GM12878 (cell line): ENCODE measurements at regions not wholly inside any gene's neighbourhood (a gene's known extent, or its start where the extent isn't known, plus 50 kb on each side); places are given as distances from the start of the nearest gene placed in this dataset.

ENCODE experiments used
- ATAC-seq: fragments of 200-7000 bp; cut with Tn5 transposase; 3 replicates; pipeline ENCODE4 v1.9.1; 2020; ENCODE audit warnings: mild to moderate bottlenecking, moderate library complexity
- BruUV-seq: library from RNA; stranded (reverse); fragments of 400-500 nt; replicated peaks from 2 replicates; lab custom pipeline; 2021; lab: Mats Ljungman, UMichigan
- CTCF ChIA-PET: fragments of 300-600 bp; sonication (Branson Sonifier 250); formaldehyde crosslinking; extraction: SDS; loops from one replicate; lab custom pipeline; 2021; ENCODE audit warnings: inconsistent platforms; lab: Yijun Ruan, JAX
- POLR2A ChIA-PET: fragments of 350-600 bp; formaldehyde crosslinking; extraction: SDS; loops from one replicate; lab custom pipeline; 2021; ENCODE audit warnings: inconsistent platforms; lab: Charles Lee
- RAD21 ChIA-PET: fragments of 300-600 bp; sonication (Branson Sonifier 250); formaldehyde crosslinking; loops from one replicate; lab custom pipeline; 2023; ENCODE audit warnings: antibody characterized with exemption; ENCODE audit not compliant: unreplicated experiment; lab: Charles Lee
- SMC1A ChIA-PET: fragments of 300-600 bp; sonication (Branson Sonifier 250); formaldehyde crosslinking; loops from one replicate; lab custom pipeline; 2023; ENCODE audit not compliant: unreplicated experiment, uncharacterized antibody; lab: Charles Lee
- DNase-seq: peaks from one replicate; pipeline ENCODE4 v3.0.0-alpha.2; 2011; ENCODE audit warnings: low read depth, low spot score
- FAIRE-seq: peaks from 3 replicates; lab custom pipeline; 2011; peaks lifted over from hg19 to GRCh38; lab: Jason Lieb, UNC
- H2AFZ ChIP-seq: 2 replicates; pipeline ENCODE4 v1.6.0; 2011; ENCODE audit warnings: low read depth, low read length, control low read depth; ENCODE audit not compliant: control insufficient read depth
- H3K27ac ChIP-seq: 2 replicates; pipeline ENCODE4 v1.5.1; 2011; ENCODE audit warnings: control low read depth; ENCODE audit not compliant: control insufficient read depth, insufficient read depth
- H3K27me3 ChIP-seq, 2 experiments: replicated peaks in 1 of 2; 2 replicates each; pipeline versions ENCODE4 v1.6.0 to v1.6.1; 2011; ENCODE audit warnings: low read length in 1 of 2; ENCODE audit not compliant: control insufficient read depth in 2 of 2, insufficient read depth in 2 of 2
- H3K36me3 ChIP-seq, 2 experiments: 2 replicates each; pipeline ENCODE4 v1.5.1; 2011; ENCODE audit warnings: low read length in 1 of 2; ENCODE audit not compliant: control insufficient read depth in 2 of 2, insufficient read depth in 2 of 2
- H3K4me1 ChIP-seq: 2 replicates; pipeline ENCODE4 v1.6.1; 2011; ENCODE audit warnings: mild to moderate bottlenecking, low read length, moderate library complexity, mixed read lengths; ENCODE audit not compliant: control insufficient read depth, insufficient read depth
- H3K4me2 ChIP-seq: 2 replicates; pipeline ENCODE4 v1.6.0; 2011; ENCODE audit warnings: control low read depth; ENCODE audit not compliant: control insufficient read depth, insufficient read depth
- H3K4me3 ChIP-seq: fragments of 200-600 bp; sonication (generic); 2 replicates; pipeline ENCODE4 v1.5.1; 2016
- H3K79me2 ChIP-seq: 2 replicates; pipeline ENCODE4 v1.6.0; 2011; ENCODE audit warnings: low read length; ENCODE audit not compliant: control insufficient read depth, insufficient read depth
- H3K9ac ChIP-seq: 2 replicates; pipeline ENCODE4 v1.8.0; 2011; ENCODE audit warnings: low read length, control low read depth, mixed read lengths; ENCODE audit not compliant: control insufficient read depth, insufficient read depth
- H3K9me3 ChIP-seq: replicated peaks from 3 replicates; pipeline ENCODE4 v1.5.1; 2011; ENCODE audit warnings: mild to moderate bottlenecking, low read length; ENCODE audit not compliant: control insufficient read depth, insufficient read depth
- H4K20me1 ChIP-seq: 2 replicates; pipeline ENCODE4 v1.6.0; 2011; ENCODE audit not compliant: control insufficient read depth, insufficient read depth
- ATF2 ChIP-seq: IDR thresholded peaks from 2 replicates; pipeline ENCODE4 v1.6.1; 2012; ENCODE audit warnings: low read length, inconsistent platforms
- CEBPZ ChIP-seq: fragments of 150-350 bp; IDR thresholded peaks from 2 replicates; pipeline ENCODE4 v1.6.1; 2016; ENCODE audit warnings: low read depth, low read length
- CHD1 ChIP-seq: IDR thresholded peaks from 2 replicates; pipeline ENCODE4 v1.6.1; 2012; ENCODE audit warnings: low read depth, low read length, improper control_type of control experiment
- GATAD2B ChIP-seq: fragments of 450-650 bp; conservative IDR thresholded peaks from 2 replicates; pipeline ENCODE4 v1.6.1; 2017; ENCODE audit warnings: low read depth, mild to moderate bottlenecking, moderate library complexity
- HDAC6 ChIP-seq: fragments of 200-600 bp; sonication (generic); IDR thresholded peaks from one replicate; pipeline ENCODE4 v1.8.0; 2017; ENCODE audit warnings: antibody characterized with exemption; ENCODE audit not compliant: unreplicated experiment
- NBN ChIP-seq: fragments of 450-650 bp; IDR thresholded peaks from 2 replicates; pipeline ENCODE4 v1.6.1; 2016
- NFIC ChIP-seq: IDR thresholded peaks from 2 replicates; pipeline ENCODE4 v1.6.1; 2012; ENCODE audit warnings: low read depth, mild to moderate bottlenecking, inconsistent platforms, low read length, moderate library complexity
- NR2C2 ChIP-seq: IDR thresholded peaks from 2 replicates; pipeline ENCODE4 v1.6.1; 2011; ENCODE audit warnings: borderline replicate concordance, low read depth; ENCODE audit not compliant: control insufficient read depth, insufficient read length
- RBBP5 ChIP-seq: fragments of 200-600 bp; sonication (generic); conservative IDR thresholded peaks from 2 replicates; pipeline ENCODE4 v1.6.1; 2016
- SMARCA5 ChIP-seq: fragments of 450-650 bp; IDR thresholded peaks from 2 replicates; pipeline ENCODE4 v1.6.1; 2017; ENCODE audit warnings: mild to moderate bottlenecking
- SP1 ChIP-seq: IDR thresholded peaks from one replicate; pipeline ENCODE4 v1.6.1; 2011; ENCODE audit warnings: low read depth, low read length
- SUPT20H ChIP-seq: IDR thresholded peaks from 2 replicates; pipeline ENCODE4 v1.6.1; 2011; ENCODE audit warnings: low read depth, mild to moderate bottlenecking, low read length, moderate library complexity, borderline replicate concordance; ENCODE audit not compliant: control insufficient read depth
- TARDBP ChIP-seq: IDR thresholded peaks from 2 replicates; pipeline ENCODE4 v1.6.1; 2016; ENCODE audit warnings: borderline replicate concordance
- ZBTB11 ChIP-seq: fragments of 450-650 bp; formaldehyde crosslinking; IDR thresholded peaks from 2 replicates; pipeline ENCODE4 v1.5.0; 2022; ENCODE audit warnings: mild to moderate bottlenecking, missing genetic modification characterization
- ZNF384 ChIP-seq: IDR thresholded peaks from 2 replicates; pipeline ENCODE4 v1.6.1; 2012; ENCODE audit warnings: low read depth, mild to moderate bottlenecking, low read length, improper control_type of control experiment, borderline replicate concordance
- WGBS: methylation state at CpG from one replicate; pipeline ENCODE4 v1.1.6; 2016; ENCODE audit warnings: low lambda C conversion rate; ENCODE audit not compliant: insufficient replicate concordance, insufficient coverage; ENCODE audit errors: missing lambda C conversion rate; 5-methylcytosine and 5-hydroxymethylcytosine counted together
- in situ Hi-C: fragments of 300-500 bp; cut with MboI; formaldehyde crosslinking; loops from 9 replicates; pipeline ENCODE4 v1.14.3; 2018; ENCODE audit warnings: mixed read lengths
- intact Hi-C: fragments of 100-400 bp; cut with micrococcal nuclease; formaldehyde crosslinking; loops from one replicate; pipeline ENCODE4 v1.14.2; 2022; ENCODE audit not compliant: unreplicated experiment

GRCh38 chr10:71072823-71073210, 139.6 kb upstream of the UNC5B start:
- 6% methylated on average over 5 of the region's 5 CpGs for WGBS
- H3K27ac ChIP-seq, result no peak overlapping the region
- TF ChIP-seq SUPT20H (no peak), ZBTB11 (no peak), ZNF384 (no peak), SP1 (no peak), NFIC (no peak), RBBP5 (no peak), CHD1 (no peak), GATAD2B (no peak), SMARCA5 (no peak), CEBPZ (no peak), NBN (no peak), ATF2 (no peak), HDAC6 (no peak), NR2C2 (no peak), TARDBP (no peak)
- H3K4me1 ChIP-seq, result no peaks in the 10 kb centered on the region
- H3K4me2 ChIP-seq, result no peak overlapping the region
- ATAC-seq (no peak), FAIRE-seq (no peak), DNase-seq (no peak)
- no peak overlapping the region for H3K9ac ChIP-seq
- BruUV-seq, result no TSS peak
- H3K4me3 ChIP-seq, result no peak overlapping the region
- no peaks in the 10 kb centered on the region; the same call in 1 of the 2 replicates for H4K20me1 ChIP-seq
- H3K27me3 ChIP-seq, result peaks cover 0 to 6% of the 10 kb centered on the region in 2 experiments; a peak in 3 of 4 replicates
- CTCF ChIA-PET, result no interaction called here
- in situ Hi-C loops (no loop called here), intact Hi-C loops (no loop called here)
- H3K9me3 ChIP-seq, result no peaks in the 10 kb centered on the region
- H3K36me3 ChIP-seq, result no peaks in the 10 kb centered on the region
- no peaks in the 10 kb centered on the region for H3K79me2 ChIP-seq
- RAD21 ChIA-PET, result no interaction called here
- no peak overlapping the region for H2AFZ ChIP-seq
- SMC1A ChIA-PET, result no interaction called here
- POLR2A ChIA-PET, result no interaction called here
